ENCODE measurements at regions not wholly inside any gene's neighbourhood (a gene's known extent, or its start where the extent isn't known, plus 50 kb on each side); places are given as distances from the start of the nearest gene placed in this dataset.

DNA sequence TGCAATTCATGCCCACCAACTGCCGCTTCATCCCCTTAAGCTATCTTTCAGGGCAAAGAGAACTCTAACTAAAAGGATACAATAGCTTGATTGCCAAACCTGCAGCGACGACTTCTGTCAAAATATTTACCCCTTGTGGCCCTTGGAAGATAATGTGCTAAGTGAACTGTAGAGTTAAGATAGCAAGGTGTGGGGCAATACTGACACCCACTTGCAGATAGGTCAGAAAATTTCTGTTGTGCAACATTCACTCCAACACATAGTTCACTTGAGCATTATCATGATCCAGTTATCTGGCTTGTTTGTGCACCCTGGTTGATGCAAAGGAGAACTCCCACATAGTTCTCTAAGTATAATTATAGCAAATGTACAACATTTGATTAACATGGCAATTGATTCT lies 55.6 kb downstream of the RHOXF2B start:
- TF ChIP-seq, protein P1, sequence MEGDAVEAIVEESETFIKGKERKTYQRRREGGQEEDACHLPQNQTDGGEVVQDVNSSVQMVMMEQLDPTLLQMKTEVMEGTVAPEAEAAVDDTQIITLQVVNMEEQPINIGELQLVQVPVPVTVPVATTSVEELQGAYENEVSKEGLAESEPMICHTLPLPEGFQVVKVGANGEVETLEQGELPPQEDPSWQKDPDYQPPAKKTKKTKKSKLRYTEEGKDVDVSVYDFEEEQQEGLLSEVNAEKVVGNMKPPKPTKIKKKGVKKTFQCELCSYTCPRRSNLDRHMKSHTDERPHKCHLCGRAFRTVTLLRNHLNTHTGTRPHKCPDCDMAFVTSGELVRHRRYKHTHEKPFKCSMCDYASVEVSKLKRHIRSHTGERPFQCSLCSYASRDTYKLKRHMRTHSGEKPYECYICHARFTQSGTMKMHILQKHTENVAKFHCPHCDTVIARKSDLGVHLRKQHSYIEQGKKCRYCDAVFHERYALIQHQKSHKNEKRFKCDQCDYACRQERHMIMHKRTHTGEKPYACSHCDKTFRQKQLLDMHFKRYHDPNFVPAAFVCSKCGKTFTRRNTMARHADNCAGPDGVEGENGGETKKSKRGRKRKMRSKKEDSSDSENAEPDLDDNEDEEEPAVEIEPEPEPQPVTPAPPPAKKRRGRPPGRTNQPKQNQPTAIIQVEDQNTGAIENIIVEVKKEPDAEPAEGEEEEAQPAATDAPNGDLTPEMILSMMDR (IDR thresholded peaks at IDR 0.05), result no peak
- no peak for TF ChIP-seq POLR2A (IDR thresholded peaks at IDR 0.05)

Measured in adrenal gland (tissue), 5 donors.